SJCRH30 (cell line): ENCODE measurements at regions not wholly inside any gene's neighbourhood (a gene's known extent, or its start where the extent isn't known, plus 50 kb on each side); places are given as distances from the start of the nearest gene placed in this dataset.
A peak's percentile ranks its signal among the peaks of the same experiment; 100 is the strongest.

Experiments
- DNase-seq, 2 experiments: peaks; one replicate each; pipeline ENCODE4 v3.0.0-alpha.2; 2015 to 2020
- H3K27ac ChIP-seq: fragments of 250-450 bp; sonication (Bioruptor Pico); 2 replicates; pipeline ENCODE4 v1.5.1; 2020; ENCODE audit warnings: mild to moderate bottlenecking, moderate library complexity
- H3K27me3 ChIP-seq: fragments of 250-450 bp; sonication (Bioruptor Pico); 2 replicates; pipeline ENCODE4 v1.5.1; 2020; ENCODE audit warnings: mild to moderate bottlenecking, moderate library complexity
- H3K36me3 ChIP-seq: fragments of 250-450 bp; sonication (Bioruptor Pico); 2 replicates; pipeline ENCODE4 v1.5.1; 2020; ENCODE audit warnings: mild to moderate bottlenecking, moderate library complexity
- H3K4me1 ChIP-seq: fragments of 250-450 bp; sonication (Bioruptor Pico); 2 replicates; pipeline ENCODE4 v1.5.1; 2020; ENCODE audit warnings: mild to moderate bottlenecking, moderate library complexity
- H3K4me3 ChIP-seq: fragments of 250-450 bp; sonication (Bioruptor Pico); 2 replicates; pipeline ENCODE4 v1.5.1; 2020; ENCODE audit warnings: mild to moderate bottlenecking, moderate library complexity
- H3K9me3 ChIP-seq: fragments of 250-450 bp; sonication (Bioruptor Pico); replicated peaks from 2 replicates; pipeline ENCODE4 v1.5.1; 2020; ENCODE audit warnings: mild to moderate bottlenecking, moderate library complexity

GRCh38 chr12:42666671-42667243 is 77.2 kb upstream of the PRICKLE1 start:
- Histone ChIP-seq H3K4me1 (0 out of 2 replicates have a peak, but pooled peaks cover 5% of the 10 kb centered on the region), H3K9me3 (no peaks in the 10 kb centered on the region), H3K27ac (no peak overlapping the region), H3K36me3 (no peaks in the 10 kb centered on the region), H3K27me3 (no peaks in the 10 kb centered on the region), H3K4me3 (no peak overlapping the region)
- no peak for DNase-seq

GRCh38 chr12:42663621-42664020 is 74.1 kb upstream of the PRICKLE1 start:
- H3K36me3 ChIP-seq = no peaks in the 10 kb centered on the region
- DNase-seq = no peak
- H3K27ac ChIP-seq = no peak overlapping the region
- H3K9me3 ChIP-seq = no peaks in the 10 kb centered on the region
- H3K4me1 ChIP-seq = no peaks in the 10 kb centered on the region; the same call in 1 of the 2 replicates
- no peak overlapping the region for H3K4me3 ChIP-seq
- H3K27me3 ChIP-seq = no peaks in the 10 kb centered on the region

- H3K4me1 ChIP-seq = no peaks in the 10 kb centered on the region; the same call in 1 of the 2 replicates
- no peak overlapping the region for H3K27ac ChIP-seq
- H3K36me3 ChIP-seq = no peaks in the 10 kb centered on the region
- no peak overlapping the region for H3K4me3 ChIP-seq
- DNase-seq = peak in 1 of 2 experiments; percentile 26
- no peaks in the 10 kb centered on the region for H3K27me3 ChIP-seq
- H3K9me3 ChIP-seq = no peaks in the 10 kb centered on the region
Observed at GRCh38 chr12:42660968-42661937, 71.7 kb upstream of the PRICKLE1 start.

- no peaks in the 10 kb centered on the region for H3K36me3 ChIP-seq
- DNase-seq = no peak
- H3K9me3 ChIP-seq = no peaks in the 10 kb centered on the region
- H3K4me3 ChIP-seq = no peak overlapping the region
- no peaks in the 10 kb centered on the region for H3K27me3 ChIP-seq
- no peak overlapping the region for H3K27ac ChIP-seq
- no peaks in the 10 kb centered on the region; the same call in 1 of the 2 replicates for H3K4me1 ChIP-seq
Observed at GRCh38 chr12:42660117-42660516, 70.6 kb upstream of the PRICKLE1 start.

- H3K9me3 ChIP-seq = no peaks in the 10 kb centered on the region
- no peak for DNase-seq
- no peak overlapping the region for H3K4me3 ChIP-seq
- no peaks in the 10 kb centered on the region for H3K4me1 ChIP-seq
- H3K27me3 ChIP-seq = no peaks in the 10 kb centered on the region; the same call in 1 of the 2 replicates
- no peak overlapping the region for H3K27ac ChIP-seq
- H3K36me3 ChIP-seq = no peaks in the 10 kb centered on the region
Observed at GRCh38 chr12:42652048-42652447, 62.5 kb upstream of the PRICKLE1 start.

GRCh38 chr12:42648061-42648460 is 58.5 kb upstream of the PRICKLE1 start:
- no peaks in the 10 kb centered on the region; the same call in 1 of the 2 replicates for H3K27me3 ChIP-seq
- H3K27ac ChIP-seq = no peak overlapping the region
- H3K4me3 ChIP-seq = no peak overlapping the region
- no peaks in the 10 kb centered on the region for H3K36me3 ChIP-seq
- no peaks in the 10 kb centered on the region for H3K9me3 ChIP-seq
- no peaks in the 10 kb centered on the region for H3K4me1 ChIP-seq
- no peak for DNase-seq

- H3K4me3 ChIP-seq = no peak overlapping the region
- no peaks in the 10 kb centered on the region for H3K4me1 ChIP-seq
- H3K36me3 ChIP-seq = no peaks in the 10 kb centered on the region
- no peak overlapping the region for H3K27ac ChIP-seq
- H3K27me3 ChIP-seq = no peaks in the 10 kb centered on the region; the same call in 1 of the 2 replicates
- H3K9me3 ChIP-seq = no peaks in the 10 kb centered on the region
- no peak for DNase-seq
Observed at GRCh38 chr12:42643881-42644579, 54.5 kb upstream of the PRICKLE1 start.

- H3K36me3 ChIP-seq = no peaks in the 10 kb centered on the region
- no peak overlapping the region for H3K27ac ChIP-seq
- H3K4me1 ChIP-seq = no peaks in the 10 kb centered on the region
- no peak for DNase-seq
- H3K9me3 ChIP-seq = no peaks in the 10 kb centered on the region
- no peaks in the 10 kb centered on the region for H3K27me3 ChIP-seq
- H3K4me3 ChIP-seq = no peak overlapping the region
Observed at GRCh38 chr12:42641221-42641885, 51.8 kb upstream of the PRICKLE1 start.

- Histone ChIP-seq H3K4me1 (no peaks in the 10 kb centered on the region), H3K36me3 (no peaks in the 10 kb centered on the region), H3K4me3 (no peak overlapping the region)
Observed at GRCh38 chr12:42640391-42640790, 50.8 kb upstream of the PRICKLE1 start.

GRCh38 chr12:42639556-42639955 is 50.0 kb upstream of the PRICKLE1 start:
- no peak for DNase-seq
- H3K4me1 ChIP-seq = no peaks in the 10 kb centered on the region
- no peaks in the 10 kb centered on the region for H3K36me3 ChIP-seq
- H3K27me3 ChIP-seq = no peaks in the 10 kb centered on the region
- no peak overlapping the region for H3K4me3 ChIP-seq
- H3K27ac ChIP-seq = no peak overlapping the region
- no peaks in the 10 kb centered on the region for H3K9me3 ChIP-seq

More at GRCh38 chr12:42640391-42640790, 50.8 kb upstream of the PRICKLE1 start:
- Histone ChIP-seq H3K27me3 (no peaks in the 10 kb centered on the region), H3K9me3 (no peaks in the 10 kb centered on the region), H3K27ac (no peak overlapping the region)
- no peak for DNase-seq
